Glutamatergic neuron (in vitro differentiated cells): ENCODE measurements at regions not wholly inside any gene's neighbourhood (a gene's known extent, or its start where the extent isn't known, plus 50 kb on each side); places are given as distances from the start of the nearest gene placed in this dataset.

Experiments
- DNase-seq: peaks from one replicate; pipeline ENCODE4 v3.0.0; 2022
- H3K27ac Mint-ChIP-seq: one replicate; pipeline ENCODE4 v1.8.0; 2020; ENCODE audit warnings: mild to moderate bottlenecking, mixed read lengths, inconsistent platforms; ENCODE audit not compliant: unreplicated experiment
- H3K27me3 Mint-ChIP-seq: one replicate; pipeline ENCODE4 v1.8.0; 2020; ENCODE audit warnings: mild to moderate bottlenecking, moderate library complexity, mixed read lengths, inconsistent platforms; ENCODE audit not compliant: unreplicated experiment
- H3K36me3 Mint-ChIP-seq: one replicate; pipeline ENCODE4 v1.8.0; 2020; ENCODE audit warnings: mild to moderate bottlenecking, mixed read lengths, inconsistent platforms; ENCODE audit not compliant: unreplicated experiment
- H3K4me1 Mint-ChIP-seq: one replicate; pipeline ENCODE4 v1.8.0; 2020; ENCODE audit warnings: mild to moderate bottlenecking, low read depth, mixed read lengths, inconsistent platforms; ENCODE audit not compliant: unreplicated experiment
- H3K4me3 Mint-ChIP-seq: one replicate; pipeline ENCODE4 v1.8.0; 2020; ENCODE audit warnings: mild to moderate bottlenecking, mixed read lengths, inconsistent platforms; ENCODE audit not compliant: unreplicated experiment
- H3K9me3 Mint-ChIP-seq: one replicate; pipeline ENCODE4 v1.8.0; 2020; ENCODE audit warnings: mild to moderate bottlenecking, moderate library complexity, mixed read lengths, inconsistent platforms; ENCODE audit not compliant: unreplicated experiment
- CTCF ChIP-seq: fragments of 200-600 bp; sonication (generic); IDR thresholded peaks from one replicate; pipeline ENCODE4 v1.5.0; 2021; ENCODE audit not compliant: partially characterized antibody, unreplicated experiment

GRCh38 chrX:110966839-110967238 lies 129.2 kb upstream of the PAK3 start:
- Mint-ChIP-seq H3K4me1 (peaks cover 5% of the 10 kb centered on the region), H3K27me3 (no peaks in the 10 kb centered on the region), H3K4me3 (no peak overlapping the region), H3K36me3 (no peaks in the 10 kb centered on the region), H3K9me3 (no peaks in the 10 kb centered on the region), H3K27ac (no peak overlapping the region)
- DNase-seq = no peak
- TF ChIP-seq CTCF = no peak

GRCh38 chrX:110966091-110966454 lies 129.9 kb upstream of the PAK3 start:
- TF ChIP-seq CTCF = no peak
- Mint-ChIP-seq H3K36me3 (no peaks in the 10 kb centered on the region), H3K4me3 (no peak overlapping the region), H3K27me3 (no peaks in the 10 kb centered on the region), H3K27ac (no peak overlapping the region), H3K4me1 (peaks cover 5% of the 10 kb centered on the region), H3K9me3 (no peaks in the 10 kb centered on the region)
- DNase-seq = no peak

- Mint-ChIP-seq H3K27ac (peak overlapping the region; percentile 22), H3K4me1 (peaks cover 5% of the 10 kb centered on the region), H3K36me3 (no peaks in the 10 kb centered on the region), H3K9me3 (no peaks in the 10 kb centered on the region), H3K27me3 (no peaks in the 10 kb centered on the region), H3K4me3 (no peak overlapping the region)
- DNase-seq = no peak
- TF ChIP-seq CTCF = no peak
These were observed 130.4 kb upstream of the PAK3 start for GRCh38 chrX:110965409-110966090.

- no peak for TF ChIP-seq CTCF
- H3K36me3 Mint-ChIP-seq = no peaks in the 10 kb centered on the region
- H3K4me1 Mint-ChIP-seq = peaks cover 5% of the 10 kb centered on the region
- peak; percentile 31 for DNase-seq
- peak overlapping the region; percentile 85 for H3K27ac Mint-ChIP-seq
- H3K9me3 Mint-ChIP-seq = no peaks in the 10 kb centered on the region
- no peak overlapping the region for H3K4me3 Mint-ChIP-seq
- no peaks in the 10 kb centered on the region for H3K27me3 Mint-ChIP-seq
These were observed 131.2 kb upstream of the PAK3 start for GRCh38 chrX:110964786-110965185.

- Mint-ChIP-seq H3K27ac (no peak overlapping the region), H3K36me3 (no peaks in the 10 kb centered on the region), H3K9me3 (no peaks in the 10 kb centered on the region), H3K4me1 (peaks cover 5% of the 10 kb centered on the region), H3K4me3 (no peak overlapping the region), H3K27me3 (no peaks in the 10 kb centered on the region)
- no peak for DNase-seq
- TF ChIP-seq CTCF = no peak
These were observed 133.5 kb upstream of the PAK3 start for GRCh38 chrX:110962451-110962850.
